ENCODE measurements at regions not wholly inside any gene's neighbourhood (a gene's known extent, or its start where the extent isn't known, plus 50 kb on each side); places are given as distances from the start of the nearest gene placed in this dataset.

DNA sequence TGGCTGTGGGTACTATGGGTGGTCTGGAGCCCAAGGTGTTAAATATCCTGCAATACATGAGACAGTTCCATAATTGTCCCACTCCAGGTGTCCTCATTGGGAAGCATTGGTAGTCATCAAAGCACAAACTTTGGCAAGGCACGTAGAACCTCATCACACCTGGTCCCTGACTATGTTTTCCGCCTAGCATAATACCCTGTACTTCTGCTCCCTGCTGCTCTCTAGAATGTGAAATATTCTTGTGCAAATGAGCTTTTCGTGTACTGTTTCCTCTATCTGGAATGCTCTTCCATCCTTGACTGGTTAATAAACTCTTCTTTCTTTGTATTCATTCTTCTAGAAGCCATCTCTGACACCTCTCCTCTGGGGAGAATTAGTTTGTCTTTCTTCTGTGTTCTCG lies 103.2 kb downstream of the EBLN2 start:
- no TSS peak for BruUV-seq (replicated peaks)
- TF ChIP-seq CEBPB (tag; IDR thresholded peaks at IDR 0.05) (no peak), DNMT1 (IDR thresholded peaks at IDR 0.05) (no peak), ZNF12 (CRISPR knock-in tag; IDR thresholded peaks at IDR 0.05) (no peak), ARNT (IDR thresholded peaks at IDR 0.05) (no peak), ZNF347 (CRISPR knock-in tag; IDR thresholded peaks at IDR 0.05; ENCODE audit: low read depth) (no peak)
- POLR2A ChIA-PET, result no interaction called here

DNA sequence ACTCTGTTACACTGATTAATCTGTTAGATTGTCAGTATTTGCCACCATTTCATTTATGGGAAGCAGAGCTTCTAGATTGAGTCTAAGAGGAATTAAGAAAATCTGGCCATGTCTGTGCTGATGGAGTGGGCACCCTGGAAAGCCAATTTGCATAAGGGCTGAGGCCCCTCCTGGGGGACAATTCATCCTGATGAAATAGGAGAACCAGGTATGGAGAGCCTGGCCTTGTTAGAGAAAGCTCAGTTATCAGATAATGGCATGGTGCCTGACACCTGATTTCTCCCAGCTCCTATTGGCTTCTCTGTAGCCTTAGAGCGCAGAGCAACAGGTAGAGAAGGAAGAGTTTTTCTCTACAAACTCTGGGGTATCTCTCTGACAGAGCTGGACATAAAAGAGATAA lies 114.2 kb downstream of the EBLN2 start:
- POLR2A ChIA-PET, result no interaction called here
- DNase-seq (ENCODE audit: extremely low read depth in 1 of 4, low spot score in 3 of 4) (no peak), FAIRE-seq (no peak), ATAC-seq (no peak)
- H3K4me1 ChIP-seq (replicated peaks in 1 of 2; ENCODE audit: control insufficient read depth in 2 of 2, insufficient read depth in 2 of 2, low read length in 2 of 2), result no peaks in the 10 kb centered on the region
- CTCF ChIA-PET (ENCODE audit: low intra/inter-chr PET ratio), result no interaction called here
- no peaks in the 10 kb centered on the region for H3K9me1 ChIP-seq (ENCODE audit: control insufficient read depth, insufficient read depth, low read length)
- no peak overlapping the region for H3K4me3 ChIP-seq
- H2AFZ ChIP-seq (ENCODE audit: low read depth, low read length), result no peak overlapping the region
- no peak overlapping the region for H3K27ac ChIP-seq (ENCODE audit: extremely low read depth, low read depth, low read length)
- 0% methylated on average over 1 of the region's 1 CpG for WGBS (ENCODE audit: insufficient coverage, low coverage, missing lambda C conversion rate)
- no peaks in the 10 kb centered on the region for H3K9me3 ChIP-seq (replicated peaks; ENCODE audit: control insufficient read depth, insufficient read depth, low read depth, low read length)
- H3K4me2 ChIP-seq (ENCODE audit: insufficient read depth, low read length), result no peak overlapping the region
- no peak overlapping the region for H3K9ac ChIP-seq (ENCODE audit: insufficient read depth in 1 of 2, low read depth in 2 of 2, low read length in 2 of 2)
- H3K27me3 ChIP-seq (ENCODE audit: control insufficient read depth in 2 of 2, insufficient read depth in 2 of 2, low read length in 2 of 2), result peaks cover 5 to 15% of the 10 kb centered on the region in 2 experiments; a peak in 3 of 5 replicates
- in situ Hi-C loops (cut with MboI) (no loop called here), intact Hi-C loops (cut with micrococcal nuclease) (loop anchor here (10.0 kb wide), 1 partner anchor 71 kb away; no protein-coding TSS in a partner anchor)
- H3K36me3 ChIP-seq (ENCODE audit: control insufficient read depth, insufficient read depth, low read length), result no peaks in the 10 kb centered on the region
- no peaks in the 10 kb centered on the region for H4K20me1 ChIP-seq (replicated peaks; ENCODE audit: control insufficient read depth, insufficient read depth, low read length)
- H3K79me2 ChIP-seq (ENCODE audit: control insufficient read depth, insufficient read depth, low read length), result no peaks in the 10 kb centered on the region
- no TSS peak for BruUV-seq (replicated peaks)
- no peak for TF ChIP-seq IRF2 (CRISPR knock-in tag; IDR thresholded peaks at IDR 0.05)
- TF ChIP-seq NFIX (CRISPR knock-in tag; IDR thresholded peaks at IDR 0.05; ENCODE audit: low read depth), result no peak
- no peak for TF ChIP-seq SMARCB1 (IDR thresholded peaks at IDR 0.05; ENCODE audit: insufficient read length, low read depth)
- TF ChIP-seq, protein P1, sequence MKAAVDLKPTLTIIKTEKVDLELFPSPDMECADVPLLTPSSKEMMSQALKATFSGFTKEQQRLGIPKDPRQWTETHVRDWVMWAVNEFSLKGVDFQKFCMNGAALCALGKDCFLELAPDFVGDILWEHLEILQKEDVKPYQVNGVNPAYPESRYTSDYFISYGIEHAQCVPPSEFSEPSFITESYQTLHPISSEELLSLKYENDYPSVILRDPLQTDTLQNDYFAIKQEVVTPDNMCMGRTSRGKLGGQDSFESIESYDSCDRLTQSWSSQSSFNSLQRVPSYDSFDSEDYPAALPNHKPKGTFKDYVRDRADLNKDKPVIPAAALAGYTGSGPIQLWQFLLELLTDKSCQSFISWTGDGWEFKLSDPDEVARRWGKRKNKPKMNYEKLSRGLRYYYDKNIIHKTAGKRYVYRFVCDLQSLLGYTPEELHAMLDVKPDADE (conservative IDR thresholded peaks at IDR 0.05; ENCODE audit: control insufficient read depth, low read depth, low read length), result no peak
- no peak for TF ChIP-seq MTA2 (IDR thresholded peaks at IDR 0.05; ENCODE audit: low read depth)
- TF ChIP-seq ZNF384 (IDR thresholded peaks at IDR 0.05; ENCODE audit: low read depth, low read length), result no peak
- TF ChIP-seq, protein P2, sequence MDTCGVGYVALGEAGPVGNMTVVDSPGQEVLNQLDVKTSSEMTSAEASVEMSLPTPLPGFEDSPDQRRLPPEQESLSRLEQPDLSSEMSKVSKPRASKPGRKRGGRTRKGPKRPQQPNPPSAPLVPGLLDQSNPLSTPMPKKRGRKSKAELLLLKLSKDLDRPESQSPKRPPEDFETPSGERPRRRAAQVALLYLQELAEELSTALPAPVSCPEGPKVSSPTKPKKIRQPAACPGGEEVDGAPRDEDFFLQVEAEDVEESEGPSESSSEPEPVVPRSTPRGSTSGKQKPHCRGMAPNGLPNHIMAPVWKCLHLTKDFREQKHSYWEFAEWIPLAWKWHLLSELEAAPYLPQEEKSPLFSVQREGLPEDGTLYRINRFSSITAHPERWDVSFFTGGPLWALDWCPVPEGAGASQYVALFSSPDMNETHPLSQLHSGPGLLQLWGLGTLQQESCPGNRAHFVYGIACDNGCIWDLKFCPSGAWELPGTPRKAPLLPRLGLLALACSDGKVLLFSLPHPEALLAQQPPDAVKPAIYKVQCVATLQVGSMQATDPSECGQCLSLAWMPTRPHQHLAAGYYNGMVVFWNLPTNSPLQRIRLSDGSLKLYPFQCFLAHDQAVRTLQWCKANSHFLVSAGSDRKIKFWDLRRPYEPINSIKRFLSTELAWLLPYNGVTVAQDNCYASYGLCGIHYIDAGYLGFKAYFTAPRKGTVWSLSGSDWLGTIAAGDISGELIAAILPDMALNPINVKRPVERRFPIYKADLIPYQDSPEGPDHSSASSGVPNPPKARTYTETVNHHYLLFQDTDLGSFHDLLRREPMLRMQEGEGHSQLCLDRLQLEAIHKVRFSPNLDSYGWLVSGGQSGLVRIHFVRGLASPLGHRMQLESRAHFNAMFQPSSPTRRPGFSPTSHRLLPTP (IDR thresholded peaks at IDR 0.05; ENCODE audit: borderline replicate concordance, extremely low read depth, insufficient read length), result no peak
- no peak for TF ChIP-seq ETV1 (tag; conservative IDR thresholded peaks at IDR 0.05; ENCODE audit: low read depth)

More for the DNA sequence above, 103.2 kb downstream of the EBLN2 start:
- Histone ChIP-seq H3K4me2 (ENCODE audit: insufficient read depth, low read length) (no peak overlapping the region), H3K4me1 (replicated peaks in 1 of 2; ENCODE audit: control insufficient read depth in 2 of 2, insufficient read depth in 2 of 2, low read length in 2 of 2) (no peaks in the 10 kb centered on the region; a peak in 1 of 5 replicates), H3K36me3 (ENCODE audit: control insufficient read depth, insufficient read depth, low read length) (no peaks in the 10 kb centered on the region), H3K9ac (ENCODE audit: insufficient read depth in 1 of 2, low read depth in 2 of 2, low read length in 2 of 2) (no peak overlapping the region), H4K20me1 (replicated peaks; ENCODE audit: control insufficient read depth, insufficient read depth, low read length) (no peaks in the 10 kb centered on the region), H2AFZ (ENCODE audit: low read depth, low read length) (no peak overlapping the region), H3K27me3 (ENCODE audit: control insufficient read depth in 2 of 2, insufficient read depth in 2 of 2, low read length in 2 of 2) (peaks cover 0 to 10% of the 10 kb centered on the region in 2 experiments; a peak in 3 of 5 replicates), H3K79me2 (ENCODE audit: control insufficient read depth, insufficient read depth, low read length) (no peaks in the 10 kb centered on the region), H3K27ac (ENCODE audit: extremely low read depth, low read depth, low read length) (no peak overlapping the region), H3K9me1 (ENCODE audit: control insufficient read depth, insufficient read depth, low read length) (no peaks in the 10 kb centered on the region), H3K4me3 (no peak overlapping the region), H3K9me3 (replicated peaks; ENCODE audit: control insufficient read depth, insufficient read depth, low read depth, low read length) (no peaks in the 10 kb centered on the region)
- WGBS (ENCODE audit: insufficient coverage, low coverage, missing lambda C conversion rate), result 8% methylated on average over 4 of the region's 4 CpGs
- CTCF ChIA-PET (ENCODE audit: low intra/inter-chr PET ratio), result no interaction called here
- no peak for FAIRE-seq
- in situ Hi-C loops (cut with MboI), result no loop called here
- intact Hi-C loops (cut with micrococcal nuclease), result no loop called here
- DNase-seq (ENCODE audit: extremely low read depth in 1 of 4, low spot score in 3 of 4), result no peak
- ATAC-seq, result no peak

Data from K562 (cell line).